GM18508 (cell line): ENCODE measurements at regions not wholly inside any gene's neighbourhood (a gene's known extent, or its start where the extent isn't known, plus 50 kb on each side); places are given as distances from the start of the nearest gene placed in this dataset.

Experiments
- ATAC-seq: cut with Tn5 transposase; IDR thresholded peaks from one replicate; pipeline ENCODE4 v1.9.1; 2021; ENCODE audit warnings: moderate number of reproducible peaks; ENCODE audit not compliant: insufficient read depth, unreplicated experiment

- ATAC-seq: no peak
Observed at GRCh38 chrX:10045327-10046000, 78.3 kb downstream of the CLDN34 start.

GRCh38 chrX:10047133-10047532, 80.0 kb downstream of the CLDN34 start:
- no peak for ATAC-seq

GRCh38 chrX:10047631-10048030, 80.5 kb downstream of the CLDN34 start:
- ATAC-seq: no peak

GRCh38 chrX:10048076-10048475, 80.9 kb downstream of the CLDN34 start:
- ATAC-seq: no peak

GRCh38 chrX:10048707-10049106, 81.5 kb downstream of the CLDN34 start:
- no peak for ATAC-seq

GRCh38 chrX:10049236-10049635, 82.1 kb downstream of the CLDN34 start:
- no peak for ATAC-seq

GRCh38 chrX:10050481-10050880, 83.3 kb downstream of the CLDN34 start:
- ATAC-seq: no peak

GRCh38 chrX:10051866-10052480, 84.8 kb downstream of the CLDN34 start:
- ATAC-seq: no peak

GRCh38 chrX:10052906-10053625, 85.9 kb downstream of the CLDN34 start:
- no peak for ATAC-seq

GRCh38 chrX:10054396-10054795, 87.2 kb downstream of the CLDN34 start:
- ATAC-seq: no peak

- no peak for ATAC-seq
Observed at GRCh38 chrX:10055430-10055829, 88.3 kb downstream of the CLDN34 start.

GRCh38 chrX:10062352-10062751, 94.4 kb upstream of the CLCN4 start:
- no peak for ATAC-seq

- no peak for ATAC-seq
Observed at GRCh38 chrX:10062980-10063379, 93.8 kb upstream of the CLCN4 start.

GRCh38 chrX:10064736-10065135, 92.0 kb upstream of the CLCN4 start:
- ATAC-seq: no peak

- no peak for ATAC-seq
Observed at GRCh38 chrX:10070714-10071436, 85.9 kb upstream of the CLCN4 start.

GRCh38 chrX:10071451-10072144, 85.2 kb upstream of the CLCN4 start:
- no peak for ATAC-seq

GRCh38 chrX:10072786-10073568, 83.8 kb upstream of the CLCN4 start:
- no peak for ATAC-seq

- ATAC-seq: no peak
Observed at GRCh38 chrX:10073671-10074070, 83.1 kb upstream of the CLCN4 start.

- no peak for ATAC-seq
Observed at GRCh38 chrX:10074241-10074941, 82.4 kb upstream of the CLCN4 start.
